Renal cortical epithelial cell (primary cell): ENCODE measurements at regions not wholly inside any gene's neighbourhood (a gene's known extent, or its start where the extent isn't known, plus 50 kb on each side); places are given as distances from the start of the nearest gene placed in this dataset.

ENCODE experiments used
- DNase-seq: peaks from one replicate; pipeline ENCODE4 v3.0.0-alpha.2; 2011; ENCODE audit warnings: low read depth

DNA sequence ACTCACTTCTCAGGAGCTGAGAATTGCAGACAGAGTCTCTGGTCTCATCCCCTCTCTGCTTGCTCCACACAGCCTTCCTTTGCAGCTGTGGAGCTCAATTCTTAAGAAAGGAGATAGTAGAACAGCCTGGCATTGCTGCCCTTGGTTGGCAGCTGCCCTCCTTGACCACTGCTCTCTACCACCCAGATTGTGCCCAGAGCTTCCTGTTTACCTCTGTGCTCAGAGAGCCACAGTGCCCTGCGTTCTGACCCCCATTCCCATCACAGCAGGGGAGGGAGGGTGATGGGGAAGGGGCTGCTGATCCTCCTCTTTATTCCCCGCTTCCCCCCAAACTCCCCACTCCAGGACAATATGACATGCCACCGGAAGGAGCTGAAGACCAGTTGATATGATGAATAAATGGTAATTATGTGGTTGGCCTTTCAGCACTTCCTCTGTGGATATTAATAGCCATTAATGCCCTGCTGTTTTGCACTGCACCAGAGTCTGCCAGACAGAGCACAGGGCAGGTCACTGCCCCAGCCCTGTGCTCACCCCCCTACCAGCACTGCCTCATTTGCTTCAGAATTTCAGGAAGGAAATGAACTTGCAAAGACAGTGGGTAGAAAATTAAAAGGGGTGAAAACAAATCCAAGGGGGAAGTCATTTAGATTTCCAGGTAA, 426.8 kb upstream of the CADM1 start:
- peak; percentile 44 for DNase-seq

GRCh38 chr11:115930291-115930690, 426.1 kb upstream of the CADM1 start:
- peak; percentile 38 for DNase-seq

- peak; percentile 76 for DNase-seq
These were observed 425.5 kb upstream of the CADM1 start for GRCh38 chr11:115929618-115930129.

- DNase-seq: no peak
These were observed 424.6 kb upstream of the CADM1 start for GRCh38 chr11:115928811-115929210.

DNA sequence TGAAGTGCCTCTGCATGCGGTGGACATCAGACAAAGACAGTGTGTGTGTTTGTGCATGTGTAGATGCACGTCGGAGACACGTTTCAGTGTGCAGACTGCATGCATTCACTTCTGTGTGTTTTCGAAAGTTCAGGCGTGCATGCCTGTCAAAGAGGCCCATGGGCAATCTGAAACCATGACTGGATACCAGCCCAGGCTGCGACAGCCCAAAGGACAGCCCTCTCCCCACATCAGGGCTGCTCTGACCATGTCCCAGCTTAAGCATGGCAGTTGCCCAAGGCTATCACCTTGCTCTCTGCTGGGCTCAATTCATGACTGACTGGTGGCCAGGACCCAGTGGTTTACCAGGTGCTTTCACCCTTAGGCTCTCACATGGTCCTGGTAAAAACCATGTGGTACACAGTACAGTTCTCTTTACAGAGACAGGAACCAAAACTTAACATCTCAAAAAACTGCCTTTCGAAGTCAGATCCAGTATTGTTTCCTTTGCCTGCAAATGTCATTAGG, 423.7 kb upstream of the CADM1 start:
- no peak for DNase-seq

- no peak for DNase-seq
These were observed 422.4 kb upstream of the CADM1 start for GRCh38 chr11:115926601-115927000.

DNA sequence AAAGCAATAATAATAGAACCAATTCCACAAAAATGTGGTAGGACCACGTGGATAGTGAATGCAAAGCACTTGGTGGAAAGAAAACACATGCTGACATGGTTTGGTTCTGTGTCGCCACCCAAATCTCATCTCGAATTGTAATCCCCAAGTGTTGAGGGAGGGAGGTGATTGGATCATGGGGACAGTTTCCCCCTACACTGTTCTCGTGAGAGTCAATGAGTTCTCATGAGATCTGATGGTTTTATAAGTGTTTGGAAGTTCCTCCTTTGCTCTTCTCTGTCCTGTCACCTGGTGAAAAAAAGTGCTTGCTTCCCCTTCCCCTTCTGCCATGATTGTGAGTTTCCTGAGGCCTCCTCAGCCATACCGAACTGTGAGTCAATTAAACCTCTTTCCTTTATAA, 421.9 kb upstream of the CADM1 start:
- DNase-seq: no peak

DNA sequence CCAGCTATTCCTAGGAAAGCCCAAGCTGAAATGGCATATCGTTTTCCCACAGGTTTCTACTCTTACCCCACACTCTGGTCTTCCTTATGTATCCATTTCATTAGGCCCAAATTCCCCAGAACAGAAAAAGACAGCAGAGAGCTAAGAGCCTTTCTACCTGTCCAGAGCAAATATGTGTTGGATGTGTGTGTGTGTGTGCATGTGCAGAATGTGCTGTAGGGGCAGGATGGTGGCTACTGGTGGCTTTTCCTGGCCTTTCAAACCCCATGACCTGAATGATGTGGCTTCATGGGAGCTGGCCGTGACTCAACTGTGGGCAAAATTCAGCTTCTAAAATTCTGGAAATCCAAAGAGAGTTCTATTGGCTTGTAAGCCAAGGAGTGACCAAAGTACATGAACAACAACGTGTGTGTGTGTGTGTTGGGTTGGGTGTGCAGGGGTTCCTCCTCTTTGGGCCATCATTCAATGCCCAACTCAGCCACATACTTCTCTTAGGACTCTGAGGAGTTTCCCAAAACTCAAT, 421.4 kb upstream of the CADM1 start:
- DNase-seq: no peak

DNA sequence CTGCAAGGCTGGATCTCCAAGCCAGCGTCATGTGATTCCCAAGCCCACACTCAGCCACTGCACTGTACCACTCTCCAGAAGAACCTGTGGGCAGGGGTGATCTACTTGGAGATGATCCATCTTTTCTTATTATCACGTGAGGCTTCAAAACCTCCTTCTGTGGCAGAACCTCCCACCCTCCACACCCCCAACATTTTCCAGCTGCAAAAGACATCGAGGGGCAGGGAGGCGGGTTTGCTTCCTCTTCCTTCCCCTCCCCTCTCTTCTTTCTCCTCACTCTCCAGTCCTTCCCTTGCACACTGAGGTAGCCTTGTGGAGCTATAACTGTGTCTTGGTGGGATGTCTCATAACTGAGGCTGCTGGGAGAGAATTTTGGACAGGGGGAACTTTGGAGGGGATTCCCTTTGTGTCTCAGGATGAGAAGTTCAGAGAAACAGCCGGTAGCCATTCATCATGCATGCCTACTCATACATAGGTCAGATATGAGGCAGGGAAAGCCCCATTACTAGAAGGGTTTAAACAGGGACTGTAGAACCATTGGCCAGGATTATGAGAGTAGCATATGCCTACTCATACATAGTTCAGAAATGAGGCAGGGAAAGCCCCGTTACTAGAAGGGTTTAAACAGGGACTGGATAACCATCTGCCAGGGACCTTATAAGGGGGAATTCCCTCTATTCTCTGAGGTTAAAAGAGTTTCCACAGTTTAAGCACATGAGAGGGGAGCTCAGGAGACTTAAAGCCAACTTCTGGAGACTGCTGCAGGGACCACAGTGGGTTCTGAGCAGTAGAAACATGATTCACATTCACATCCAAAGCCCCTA, 420.7 kb upstream of the CADM1 start:
- peak; percentile 58 for DNase-seq

DNA sequence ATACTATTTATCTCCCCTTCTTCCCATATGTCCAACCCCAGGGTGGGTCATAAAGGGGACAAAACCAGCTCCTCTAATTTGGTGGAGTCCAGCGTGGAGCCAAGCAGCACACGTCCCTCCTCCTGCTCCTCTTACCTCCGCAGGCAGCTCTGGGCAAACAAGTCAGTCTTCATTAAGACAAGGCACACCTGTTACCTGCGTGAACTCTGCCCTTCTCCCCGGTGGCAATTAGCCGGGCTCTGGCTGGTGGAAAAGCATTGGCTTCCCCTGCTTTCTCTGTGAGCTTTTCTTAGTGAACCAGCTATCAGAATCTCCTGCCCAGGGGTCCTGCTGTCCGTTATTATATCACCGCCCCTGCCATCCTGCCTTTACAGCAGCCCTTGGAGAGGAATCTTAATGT, 418.7 kb upstream of the CADM1 start:
- DNase-seq: no peak

DNA sequence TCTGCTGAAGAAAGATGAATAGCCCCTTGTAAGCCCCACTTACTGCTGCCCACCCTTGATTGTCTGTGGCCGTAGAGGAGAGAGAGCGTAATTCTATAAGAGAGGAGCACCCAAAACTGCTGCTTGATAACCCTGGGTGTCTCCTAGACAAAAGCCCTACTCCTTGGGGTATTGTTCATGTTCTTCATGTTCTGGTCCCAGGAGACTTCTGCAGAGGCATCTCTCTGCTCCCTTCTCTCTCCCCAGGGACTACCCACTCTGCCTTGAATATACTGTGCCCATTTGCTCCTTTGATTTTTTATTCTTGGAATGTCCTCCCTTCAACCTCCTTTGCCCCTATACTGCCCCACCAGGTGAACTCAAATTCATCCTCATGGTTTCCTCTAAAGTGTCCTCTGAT, 417.8 kb upstream of the CADM1 start:
- DNase-seq: no peak

DNA sequence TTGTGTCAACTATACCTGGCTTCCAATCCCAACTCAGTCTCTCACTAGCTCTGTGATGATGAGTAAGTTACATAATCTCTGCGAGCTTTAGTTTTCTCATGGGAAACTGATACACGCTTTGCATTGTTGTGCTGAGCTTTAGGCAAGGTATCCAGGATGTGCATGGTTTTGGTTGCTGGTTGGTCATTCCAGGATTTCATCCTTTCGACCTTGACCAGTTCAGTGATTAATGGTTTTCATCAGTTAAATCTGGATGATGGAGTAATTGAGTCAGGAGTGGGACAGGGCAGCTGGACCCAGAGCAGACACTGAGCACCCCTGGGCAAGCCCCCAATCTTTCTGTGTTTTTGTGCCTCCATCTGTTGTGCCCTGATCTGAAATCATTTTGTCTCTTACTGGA, 417.3 kb upstream of the CADM1 start:
- DNase-seq: peak; percentile 23

DNA sequence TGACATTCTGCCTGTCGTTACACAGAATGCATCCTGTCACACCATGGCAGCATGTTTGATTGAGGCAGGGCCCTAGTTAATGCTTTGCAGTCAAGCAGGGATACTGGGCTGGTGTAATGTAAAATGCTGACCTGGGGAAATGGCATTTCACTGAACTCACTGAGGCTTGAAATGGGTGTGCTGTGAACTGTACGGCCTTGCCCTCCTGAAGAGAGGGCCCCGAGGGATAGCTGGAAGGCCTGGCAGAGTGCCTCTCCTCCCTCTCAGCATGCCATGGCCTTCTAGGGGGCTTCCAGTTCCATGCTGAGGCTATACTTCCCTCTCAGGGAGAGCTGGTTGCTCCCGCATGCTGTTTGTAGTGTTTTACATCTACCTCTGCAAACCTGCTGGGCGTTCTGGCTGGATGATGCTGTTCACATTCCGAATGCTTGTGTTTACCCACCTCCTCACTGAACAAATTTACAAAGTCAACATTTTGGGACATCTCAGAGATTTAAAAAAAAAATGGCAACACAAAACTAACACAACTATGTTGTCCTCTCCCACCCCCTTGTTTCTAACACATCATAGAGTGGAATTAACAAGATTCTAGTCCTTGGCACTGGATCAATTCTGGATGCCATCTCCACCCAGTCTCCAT, 416.7 kb upstream of the CADM1 start:
- peak; percentile 86 for DNase-seq

DNA sequence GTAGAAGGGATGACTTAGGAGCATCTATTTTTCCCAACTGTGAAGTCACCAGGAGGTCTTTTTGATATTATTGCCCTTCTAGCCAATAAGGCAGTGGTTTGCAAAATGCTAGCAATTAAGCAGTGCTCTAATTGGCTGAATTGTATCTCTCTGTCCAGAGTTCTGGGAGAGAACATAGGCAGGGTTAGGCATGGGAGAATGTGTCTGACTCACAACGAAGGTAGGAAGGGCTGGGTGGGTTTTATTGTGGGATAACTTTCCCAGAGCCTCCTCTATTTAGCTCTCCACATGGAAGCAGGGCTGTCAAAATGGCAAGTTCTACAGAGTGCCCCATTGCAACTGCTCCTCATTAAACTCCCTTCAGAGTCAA, 415.9 kb upstream of the CADM1 start:
- DNase-seq: peak; percentile 78

- DNase-seq: peak; percentile 93
These were observed 415.3 kb upstream of the CADM1 start for GRCh38 chr11:115919341-115920091.

- DNase-seq: no peak
These were observed 414.4 kb upstream of the CADM1 start for GRCh38 chr11:115918576-115918975.

GRCh38 chr11:115916608-115917007, 412.4 kb upstream of the CADM1 start:
- peak; percentile 79 for DNase-seq

DNA sequence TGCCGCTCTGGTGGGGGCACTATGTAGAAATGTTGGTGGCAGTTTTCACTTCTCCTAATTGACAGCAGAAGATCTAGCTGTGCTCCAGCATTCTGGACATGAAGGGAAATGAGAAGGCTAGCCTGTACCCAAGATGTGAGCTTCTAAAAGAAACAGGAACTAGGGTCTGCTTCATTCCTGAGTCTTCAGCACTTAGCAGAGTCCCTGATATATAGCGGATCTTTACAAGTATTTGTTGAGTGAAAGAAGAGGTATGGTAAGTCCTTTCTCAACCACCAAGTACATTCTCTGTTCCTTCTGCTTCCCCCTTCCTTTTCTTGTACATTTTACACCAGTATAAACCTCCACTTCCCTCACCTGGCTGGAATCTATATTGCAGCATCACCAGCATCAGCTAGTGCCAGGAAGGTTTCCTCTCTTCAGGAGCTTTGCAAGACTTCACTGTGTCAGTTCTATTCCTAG, 408.3 kb upstream of the CADM1 start:
- DNase-seq: peak; percentile 32

DNA sequence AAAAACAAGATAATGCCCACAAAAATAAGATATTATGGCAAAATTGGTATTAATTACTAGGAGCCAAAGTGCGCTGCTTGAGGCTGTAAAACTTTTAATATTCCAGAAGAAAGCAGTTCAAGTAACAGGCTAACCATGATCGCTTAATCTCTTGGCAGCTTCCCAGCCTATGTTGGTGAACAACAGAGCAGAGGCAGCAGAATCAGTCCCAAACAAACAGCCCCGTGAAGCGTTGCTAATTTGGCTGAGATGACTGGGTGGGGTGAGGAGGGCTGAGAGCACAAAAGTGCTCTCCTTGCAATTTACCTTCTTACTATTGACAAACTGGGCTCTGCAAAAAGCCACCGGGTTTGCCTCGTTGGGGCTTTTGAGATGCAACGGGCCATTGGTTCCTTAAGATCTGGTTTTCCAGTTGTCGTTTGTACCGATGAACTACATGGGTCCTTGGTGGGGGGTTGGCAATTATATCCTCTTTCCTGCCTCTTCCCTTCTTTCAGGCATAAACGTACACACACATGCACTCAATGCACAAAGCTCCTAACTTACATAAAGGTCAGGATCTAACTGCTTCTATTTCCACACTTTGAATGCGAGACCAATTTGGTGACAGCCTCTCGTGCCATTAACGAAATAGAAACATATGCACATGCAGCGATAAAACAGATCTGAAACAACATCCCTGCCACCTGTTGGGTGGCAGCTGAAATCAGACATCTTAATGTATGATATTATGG, 407.6 kb upstream of the CADM1 start:
- DNase-seq: peak; percentile 11

DNA sequence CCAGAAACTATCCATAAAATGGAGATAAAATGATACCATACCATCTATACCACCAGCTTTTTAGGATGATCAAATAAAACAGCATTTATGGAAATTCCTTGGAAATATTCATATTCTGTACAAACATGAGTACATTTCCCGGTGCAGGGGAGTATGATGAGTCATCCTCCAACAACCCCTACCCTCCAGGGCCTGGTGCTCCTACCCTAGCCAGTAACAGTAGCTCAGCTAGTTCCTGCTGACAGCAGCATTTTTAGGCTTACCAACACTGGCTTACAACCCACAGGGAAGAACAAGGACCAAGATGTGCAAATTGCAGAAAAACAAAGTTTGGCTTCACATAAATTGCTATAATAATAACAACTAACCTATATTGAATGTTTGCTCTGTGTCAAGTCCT, 406.2 kb upstream of the CADM1 start:
- no peak for DNase-seq

GRCh38 chr11:115906171-115906570, 402.0 kb upstream of the CADM1 start:
- DNase-seq: no peak
